ENCODE measurements at regions not wholly inside any gene's neighbourhood (a gene's known extent, or its start where the extent isn't known, plus 50 kb on each side); places are given as distances from the start of the nearest gene placed in this dataset.
"Not testable (repeated sequence)": the region's sequence is repeated elsewhere in the genome, so short reads cannot be mapped to it uniquely, and the experiment has no call there.

DNA sequence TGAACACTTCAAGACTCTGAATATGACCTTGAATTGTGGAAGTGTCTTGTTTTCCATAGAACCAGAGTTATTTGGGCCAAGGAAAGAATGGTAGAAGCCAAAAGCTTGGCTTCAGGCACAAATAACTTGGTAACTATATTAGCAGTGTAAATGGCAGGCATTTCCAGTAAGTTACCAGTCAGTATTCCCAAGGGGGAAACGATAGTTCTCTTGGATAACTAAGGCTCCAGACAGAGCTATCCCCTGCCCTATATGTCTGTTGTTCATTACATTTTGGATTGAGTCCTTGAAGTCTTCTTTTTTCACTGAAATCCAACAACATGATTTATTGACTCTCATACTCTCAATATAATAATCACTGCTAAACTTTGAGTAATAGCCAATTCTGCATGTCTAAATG, 364.1 kb downstream of the MAGEB5 start:
- Histone ChIP-seq H3K9me2 (replicated peaks; ENCODE audit: insufficient read depth, low read length) (no peaks in the 10 kb centered on the region), H3K79me2 (ENCODE audit: low read length) (no peaks in the 10 kb centered on the region), H3K27me3 (ENCODE audit: low read length) (no peaks in the 10 kb centered on the region), H2AFZ (ENCODE audit: low read length) (no peak overlapping the region), H3K27ac (ENCODE audit: low read length) (no peak overlapping the region), H3K4me1 (ENCODE audit: low read length) (no peaks in the 10 kb centered on the region), H3K4me2 (ENCODE audit: low read depth, low read length, poor library complexity, severe bottlenecking) (no peak overlapping the region), H4K20me1 (ENCODE audit: insufficient read depth, low read depth, low read length) (no peaks in the 10 kb centered on the region), H3K36me3 (ENCODE audit: insufficient read depth, low read length) (no peaks in the 10 kb centered on the region), H3K9me3 (ENCODE audit: low read length) (peaks cover 22% of the 10 kb centered on the region), H3K9ac (ENCODE audit: low read length) (no peak overlapping the region), H3K4me3 (ENCODE audit: low read length) (no peak overlapping the region)
- no peak for DNase-seq

DNA sequence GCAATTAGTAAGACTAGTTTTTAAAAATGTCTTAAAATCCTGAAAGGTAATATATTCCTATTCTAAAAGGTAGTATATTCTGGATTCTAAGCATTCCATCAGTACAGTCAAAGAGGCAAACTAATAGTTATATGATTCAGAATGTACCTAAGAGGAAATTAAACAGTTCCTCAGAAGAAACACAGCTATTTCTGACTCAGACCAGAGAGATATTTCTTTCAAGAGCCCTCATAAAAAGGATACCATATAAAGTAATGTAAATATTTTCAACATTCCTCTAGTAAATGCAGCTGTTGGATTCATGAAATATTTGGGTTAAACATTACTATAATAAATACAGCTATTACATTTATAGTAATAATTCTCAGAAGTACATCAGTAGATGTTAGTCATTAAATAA, 358.3 kb downstream of the MAGEB5 start:
- Histone ChIP-seq H3K9me2 (replicated peaks; ENCODE audit: insufficient read depth, low read length) (no peaks in the 10 kb centered on the region), H3K9ac (ENCODE audit: low read length) (no peak overlapping the region), H3K36me3 (ENCODE audit: insufficient read depth, low read length) (no peaks in the 10 kb centered on the region), H3K27ac (ENCODE audit: low read length) (no peak overlapping the region), H3K4me3 (ENCODE audit: low read length) (no peak overlapping the region), H4K20me1 (ENCODE audit: insufficient read depth, low read depth, low read length) (no peaks in the 10 kb centered on the region), H3K4me2 (ENCODE audit: low read depth, low read length, poor library complexity, severe bottlenecking) (no peak overlapping the region), H3K4me1 (ENCODE audit: low read length) (no peaks in the 10 kb centered on the region), H3K27me3 (ENCODE audit: low read length) (no peaks in the 10 kb centered on the region), H3K9me3 (ENCODE audit: low read length) (peaks cover 21% of the 10 kb centered on the region; the same call in 1 of the 2 replicates), H2AFZ (ENCODE audit: low read length) (no peak overlapping the region), H3K79me2 (ENCODE audit: low read length) (no peaks in the 10 kb centered on the region)
- no peak for DNase-seq

DNA sequence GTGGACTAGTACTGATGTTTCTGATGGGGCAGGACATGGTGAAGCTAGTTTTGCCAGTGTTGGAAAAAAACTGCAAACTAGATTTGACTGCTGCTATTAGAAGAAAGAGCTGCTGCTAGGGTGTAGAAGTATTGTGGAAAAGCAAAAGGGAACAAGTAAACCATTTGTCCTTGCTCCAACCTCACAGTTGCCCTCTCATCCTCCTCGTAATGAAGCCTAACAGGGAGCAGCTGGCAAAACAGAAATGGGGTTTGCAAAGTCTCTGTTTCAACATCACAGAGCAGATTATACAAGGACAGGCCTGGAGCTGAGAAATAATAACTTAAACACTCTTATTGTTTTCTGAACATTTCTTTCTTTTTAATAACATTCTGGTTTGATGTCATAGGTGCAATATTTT, 346.2 kb downstream of the MAGEB5 start:
- no peak for DNase-seq
- Histone ChIP-seq H3K9ac (ENCODE audit: low read length) (no peak overlapping the region), H4K20me1 (ENCODE audit: insufficient read depth, low read depth, low read length) (no peaks in the 10 kb centered on the region), H3K4me3 (ENCODE audit: low read length) (no peak overlapping the region), H3K36me3 (ENCODE audit: insufficient read depth, low read length) (no peaks in the 10 kb centered on the region), H3K9me2 (replicated peaks; ENCODE audit: insufficient read depth, low read length) (no peaks in the 10 kb centered on the region), H3K9me3 (ENCODE audit: low read length) (peaks cover 11% of the 10 kb centered on the region), H3K27me3 (ENCODE audit: low read length) (no peaks in the 10 kb centered on the region), H2AFZ (ENCODE audit: low read length) (no peak overlapping the region), H3K4me1 (ENCODE audit: low read length) (no peaks in the 10 kb centered on the region), H3K4me2 (ENCODE audit: low read depth, low read length, poor library complexity, severe bottlenecking) (no peak overlapping the region), H3K27ac (ENCODE audit: low read length) (no peak overlapping the region), H3K79me2 (ENCODE audit: low read length) (no peaks in the 10 kb centered on the region)

DNA sequence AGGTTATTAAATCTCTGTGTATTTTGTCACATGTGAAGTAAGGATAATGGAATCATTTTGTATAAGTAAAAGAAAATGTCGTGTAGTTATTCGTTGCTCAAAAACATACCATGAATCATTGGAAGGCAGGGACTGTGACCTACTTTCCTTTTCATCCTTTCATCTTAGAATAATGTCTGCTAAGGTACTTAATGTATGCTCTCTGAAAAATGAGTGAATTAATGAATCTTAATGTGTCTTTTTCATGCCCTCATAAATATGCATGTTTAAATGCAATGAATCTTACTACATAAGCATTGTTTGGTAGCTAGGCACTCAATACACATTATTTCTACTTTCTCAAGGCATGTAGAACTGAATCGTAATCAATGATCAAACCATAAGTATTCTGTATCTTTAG, 343.9 kb downstream of the MAGEB5 start:
- no peak overlapping the region for H3K9ac ChIP-seq (ENCODE audit: low read length)
- H3K27me3 ChIP-seq (ENCODE audit: low read length), result no peaks in the 10 kb centered on the region
- H4K20me1 ChIP-seq (ENCODE audit: insufficient read depth, low read depth, low read length), result no peaks in the 10 kb centered on the region
- H3K4me1 ChIP-seq (ENCODE audit: low read length), result no peaks in the 10 kb centered on the region
- no peak overlapping the region for H3K4me3 ChIP-seq (ENCODE audit: low read length)
- DNase-seq, result no peak
- no peak overlapping the region for H3K27ac ChIP-seq (ENCODE audit: low read length)
- H3K4me2 ChIP-seq (ENCODE audit: low read depth, low read length, poor library complexity, severe bottlenecking), result no peak overlapping the region
- H2AFZ ChIP-seq (ENCODE audit: low read length), result no peak overlapping the region
- no peaks in the 10 kb centered on the region for H3K79me2 ChIP-seq (ENCODE audit: low read length)
- H3K9me3 ChIP-seq (ENCODE audit: low read length), result peaks cover 11% of the 10 kb centered on the region
- no peaks in the 10 kb centered on the region for H3K9me2 ChIP-seq (replicated peaks; ENCODE audit: insufficient read depth, low read length)
- no peaks in the 10 kb centered on the region for H3K36me3 ChIP-seq (ENCODE audit: insufficient read depth, low read length)

DNA sequence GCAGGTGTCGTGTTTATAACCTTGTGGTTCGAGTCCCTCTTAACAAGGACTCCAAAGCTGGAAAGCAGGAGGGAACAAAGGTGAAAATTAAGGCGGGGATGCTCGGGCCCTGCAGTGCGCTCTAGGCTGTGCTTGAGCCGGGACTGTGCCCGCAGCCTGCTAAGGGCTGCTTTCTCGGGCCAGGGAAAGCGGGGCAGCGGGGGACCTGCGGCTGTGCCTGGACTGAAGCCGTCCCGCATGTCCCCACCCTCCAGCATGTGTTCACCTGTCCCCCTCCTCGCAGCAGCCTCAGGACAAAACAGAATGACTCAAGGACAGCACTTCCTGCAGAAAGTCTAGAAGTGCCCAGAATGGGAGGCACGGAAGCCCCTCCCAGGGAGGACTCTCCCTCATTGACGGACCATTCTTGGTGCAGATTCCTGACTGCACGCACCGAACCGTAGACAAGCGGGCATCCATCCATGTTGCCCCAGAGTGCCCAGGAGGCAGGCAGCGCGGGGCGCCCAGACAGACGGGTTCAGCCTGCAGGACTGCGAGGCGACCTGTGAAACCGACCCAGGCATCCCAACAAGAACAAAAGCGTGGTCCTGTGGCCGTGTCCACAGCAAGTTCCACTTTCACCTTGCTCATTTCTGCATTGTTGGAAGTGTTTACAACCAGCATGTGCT, 342.9 kb downstream of the MAGEB5 start:
- no peaks in the 10 kb centered on the region for H3K79me2 ChIP-seq (ENCODE audit: low read length)
- no peaks in the 10 kb centered on the region for H3K27me3 ChIP-seq (ENCODE audit: low read length)
- H3K9ac ChIP-seq (ENCODE audit: low read length), result no peak overlapping the region
- no peaks in the 10 kb centered on the region for H3K36me3 ChIP-seq (ENCODE audit: insufficient read depth, low read length)
- no peak overlapping the region for H2AFZ ChIP-seq (ENCODE audit: low read length)
- H3K27ac ChIP-seq (ENCODE audit: low read length), result no peak overlapping the region
- H3K4me3 ChIP-seq (ENCODE audit: low read length), result no peak overlapping the region
- DNase-seq, result no peak
- no peak overlapping the region for H3K4me2 ChIP-seq (ENCODE audit: low read depth, low read length, poor library complexity, severe bottlenecking)
- no peaks in the 10 kb centered on the region for H3K4me1 ChIP-seq (ENCODE audit: low read length)
- no peaks in the 10 kb centered on the region for H3K9me2 ChIP-seq (replicated peaks; ENCODE audit: insufficient read depth, low read length)
- H3K9me3 ChIP-seq (ENCODE audit: low read length), result peaks cover 6% of the 10 kb centered on the region
- no peaks in the 10 kb centered on the region for H4K20me1 ChIP-seq (ENCODE audit: insufficient read depth, low read depth, low read length)

DNA sequence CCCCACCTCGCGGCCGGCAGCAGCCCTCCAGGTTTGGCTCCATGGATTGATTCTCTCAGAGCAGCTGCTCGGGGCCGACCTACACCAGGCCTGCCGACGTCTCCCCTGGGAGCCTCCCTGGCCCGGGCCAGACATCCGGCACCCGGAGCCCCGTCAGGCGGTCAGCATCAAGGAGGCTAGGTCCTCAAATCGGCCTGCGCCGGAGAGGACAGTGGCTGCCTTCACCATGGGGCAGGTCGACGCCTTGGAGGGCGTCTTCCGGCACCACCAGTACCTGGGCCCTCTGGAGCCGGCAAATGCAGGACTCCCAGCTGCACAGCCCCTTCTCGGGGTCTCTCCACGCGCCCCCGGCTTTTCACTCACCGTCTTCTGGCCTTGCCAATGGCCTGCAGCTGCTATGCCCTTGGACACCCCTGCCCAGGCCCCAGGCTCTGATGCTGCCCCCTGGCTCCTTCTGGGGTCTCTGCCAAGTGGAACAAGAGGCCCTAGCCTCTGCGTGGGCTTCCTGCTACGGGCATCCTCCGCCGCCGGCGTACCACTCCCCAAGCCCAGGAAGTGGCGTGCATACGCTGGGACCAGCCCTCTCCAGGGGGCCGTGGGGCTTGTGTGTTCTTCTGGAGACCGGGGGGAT, 341.8 kb downstream of the MAGEB5 start:
- H3K4me1 ChIP-seq (ENCODE audit: low read length), result no peaks in the 10 kb centered on the region
- H3K27ac ChIP-seq (ENCODE audit: low read length), result no peak overlapping the region
- H3K27me3 ChIP-seq (ENCODE audit: low read length), result no peaks in the 10 kb centered on the region
- no peak overlapping the region for H3K4me2 ChIP-seq (ENCODE audit: low read depth, low read length, poor library complexity, severe bottlenecking)
- H4K20me1 ChIP-seq (ENCODE audit: insufficient read depth, low read depth, low read length), result no peaks in the 10 kb centered on the region
- no peak overlapping the region for H3K4me3 ChIP-seq (ENCODE audit: low read length)
- H3K79me2 ChIP-seq (ENCODE audit: low read length), result no peaks in the 10 kb centered on the region
- H3K36me3 ChIP-seq (ENCODE audit: insufficient read depth, low read length), result no peaks in the 10 kb centered on the region
- H3K9ac ChIP-seq (ENCODE audit: low read length), result no peak overlapping the region
- DNase-seq, result no peak
- H3K9me3 ChIP-seq (ENCODE audit: low read length), result peaks cover 4% of the 10 kb centered on the region
- no peak overlapping the region for H2AFZ ChIP-seq (ENCODE audit: low read length)
- no peaks in the 10 kb centered on the region for H3K9me2 ChIP-seq (replicated peaks; ENCODE audit: insufficient read depth, low read length)

DNA sequence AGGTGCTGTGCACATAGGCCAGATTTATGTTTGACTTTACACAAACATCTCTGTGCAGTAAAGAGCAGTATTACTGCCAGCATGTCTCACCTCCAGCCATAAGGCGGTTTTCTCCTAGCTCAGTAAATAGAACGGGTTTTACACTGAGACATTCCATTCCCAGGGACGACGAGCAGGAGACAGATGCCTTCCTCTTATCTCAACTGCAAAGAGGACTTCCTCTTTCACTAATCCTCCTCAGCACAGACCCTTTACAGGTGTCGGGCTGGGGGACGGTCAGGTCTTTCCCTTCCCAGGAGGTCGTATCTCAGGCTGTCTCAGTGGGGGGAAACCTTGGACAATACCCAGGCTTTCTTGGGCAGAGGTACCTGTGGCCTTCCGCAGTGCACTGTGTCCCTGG, 309.8 kb downstream of the MAGEB5 start:
- not testable (repeated sequence) for H3K9me2 ChIP-seq (replicated peaks; ENCODE audit: insufficient read depth, low read length); H3K4me3 ChIP-seq (ENCODE audit: low read length); H3K27ac ChIP-seq (ENCODE audit: low read length); H4K20me1 ChIP-seq (ENCODE audit: insufficient read depth, low read depth, low read length); H3K4me1 ChIP-seq (ENCODE audit: low read length); H2AFZ ChIP-seq (ENCODE audit: low read length); DNase-seq; H3K27me3 ChIP-seq (ENCODE audit: low read length); H3K79me2 ChIP-seq (ENCODE audit: low read length); H3K9me3 ChIP-seq (ENCODE audit: low read length); H3K36me3 ChIP-seq (ENCODE audit: insufficient read depth, low read length); H3K9ac ChIP-seq (ENCODE audit: low read length); H3K4me2 ChIP-seq (ENCODE audit: low read depth, low read length, poor library complexity, severe bottlenecking)

DNA sequence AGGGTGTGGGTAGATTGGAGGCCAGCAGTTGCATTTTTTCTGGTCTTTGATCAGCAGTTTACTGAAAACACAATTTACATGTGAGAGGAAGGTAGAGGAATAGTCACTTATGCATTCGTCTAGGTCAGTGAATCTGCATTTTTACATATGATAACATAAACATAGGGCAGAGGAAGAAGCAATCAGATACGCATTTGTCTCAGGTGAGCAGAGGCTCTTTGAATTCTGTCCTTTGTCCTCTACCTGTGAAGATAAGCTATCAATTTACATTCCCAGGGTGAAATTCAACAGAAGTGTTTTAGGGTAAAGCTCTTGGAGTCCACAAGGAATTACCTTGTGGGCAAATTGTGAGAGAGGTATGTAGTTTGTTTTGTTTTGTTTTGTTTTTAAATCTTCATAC, 306.5 kb downstream of the MAGEB5 start:
- Histone ChIP-seq H3K9me3 (ENCODE audit: low read length) (peaks cover 12% of the 10 kb centered on the region), H3K4me2 (ENCODE audit: low read depth, low read length, poor library complexity, severe bottlenecking) (no peak overlapping the region)

More for the DNA sequence above, 306.5 kb downstream of the MAGEB5 start:
- no peaks in the 10 kb centered on the region for H4K20me1 ChIP-seq (ENCODE audit: insufficient read depth, low read depth, low read length)
- H3K4me1 ChIP-seq (ENCODE audit: low read length), result no peaks in the 10 kb centered on the region
- no peaks in the 10 kb centered on the region for H3K9me2 ChIP-seq (replicated peaks; ENCODE audit: insufficient read depth, low read length)
- no peaks in the 10 kb centered on the region for H3K36me3 ChIP-seq (ENCODE audit: insufficient read depth, low read length)
- no peak overlapping the region for H3K4me3 ChIP-seq (ENCODE audit: low read length)
- no peak overlapping the region for H2AFZ ChIP-seq (ENCODE audit: low read length)
- H3K27ac ChIP-seq (ENCODE audit: low read length), result no peak overlapping the region
- H3K27me3 ChIP-seq (ENCODE audit: low read length), result no peaks in the 10 kb centered on the region
- DNase-seq, result no peak
- H3K9ac ChIP-seq (ENCODE audit: low read length), result no peak overlapping the region
- H3K79me2 ChIP-seq (ENCODE audit: low read length), result no peaks in the 10 kb centered on the region

Measured in Karpas-422 (cell line).